ENCODE measurements at regions not wholly inside any gene's neighbourhood (a gene's known extent, or its start where the extent isn't known, plus 50 kb on each side); places are given as distances from the start of the nearest gene placed in this dataset.
"Not testable (repeated sequence)": the region's sequence is repeated elsewhere in the genome, so short reads cannot be mapped to it uniquely, and the experiment has no call there.

DNA sequence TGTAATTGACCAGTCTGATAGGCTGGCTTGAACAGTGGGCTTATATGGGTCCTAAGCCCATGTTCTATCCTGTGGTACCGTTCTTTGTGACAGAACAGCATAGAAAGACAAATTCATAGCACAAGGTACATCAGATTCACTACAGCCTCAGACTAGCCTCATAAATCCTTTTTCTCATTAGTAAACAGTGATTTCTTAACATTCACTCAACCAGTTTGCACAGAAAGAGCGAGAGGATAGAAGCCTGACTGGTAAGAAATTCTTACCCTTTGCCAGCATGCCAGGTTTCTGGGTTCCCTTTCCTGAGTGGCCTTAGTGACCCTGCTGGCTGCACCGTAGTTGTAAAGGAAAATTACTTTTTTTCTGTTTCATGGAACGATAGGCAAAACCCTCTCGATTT, 412.1 kb downstream of the SH2D4B start:
- no peak for DNase-seq (ENCODE audit: low read depth)

DNA sequence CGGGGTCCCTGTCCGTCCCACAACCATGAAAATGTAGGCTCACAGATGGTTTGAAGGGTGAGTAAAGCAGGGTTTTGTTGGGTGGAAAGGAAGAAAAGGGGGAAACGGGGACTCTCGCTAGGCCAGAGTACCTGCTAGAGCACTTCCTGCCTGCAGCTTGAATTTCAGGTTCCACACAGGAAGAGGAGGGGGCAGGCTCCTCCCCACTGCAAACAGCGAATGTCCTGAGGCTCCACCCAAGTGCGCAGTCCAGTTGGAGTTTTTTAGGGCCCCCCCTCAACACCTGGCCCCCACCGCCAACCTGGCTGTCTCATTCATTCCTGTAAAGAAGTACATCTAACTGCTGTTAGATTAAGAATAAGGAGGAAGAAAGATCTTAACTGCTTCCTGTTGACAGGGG, 414.7 kb downstream of the SH2D4B start:
- no peak for DNase-seq (ENCODE audit: low read depth)

DNA sequence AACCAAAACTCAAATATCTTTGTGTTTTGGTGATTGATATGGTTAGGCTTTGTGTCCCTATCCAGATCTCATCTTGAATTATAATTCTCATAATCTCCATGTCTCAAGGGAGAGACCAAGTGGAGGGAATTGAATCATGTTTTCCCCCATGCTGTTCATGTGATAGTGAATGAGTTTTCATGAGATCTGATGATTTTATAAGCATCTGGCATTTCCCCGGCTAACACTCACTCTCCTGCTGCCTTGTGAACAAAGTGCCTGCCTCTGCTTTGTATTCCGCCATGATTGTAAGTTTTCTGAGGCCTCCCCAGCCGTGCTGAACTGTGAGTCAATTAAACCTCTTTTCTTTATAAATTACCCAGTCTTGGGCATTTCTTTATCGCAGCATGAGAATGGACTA, 419.5 kb downstream of the SH2D4B start:
- no peak for DNase-seq (ENCODE audit: low read depth)

DNA sequence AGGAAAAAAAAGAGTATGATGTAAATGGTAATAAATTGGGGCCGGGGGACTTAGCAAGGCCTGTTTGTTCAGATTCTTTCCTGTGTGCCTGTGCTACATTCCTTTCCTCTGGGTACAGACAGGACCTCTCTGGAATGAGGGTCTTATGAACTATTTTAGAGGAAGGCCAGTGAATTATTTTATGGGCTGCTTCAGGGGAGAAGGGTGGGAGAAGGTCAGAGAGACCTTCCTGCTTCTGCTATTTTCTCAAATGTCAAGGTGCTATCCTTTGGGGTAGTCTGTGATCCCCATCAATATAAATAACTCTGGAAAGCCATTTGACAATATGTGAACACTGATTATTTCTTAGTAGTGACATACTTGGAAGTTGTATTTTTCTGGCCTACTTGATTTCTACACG, 426.5 kb downstream of the SH2D4B start:
- no peak for DNase-seq (ENCODE audit: low read depth)

DNA sequence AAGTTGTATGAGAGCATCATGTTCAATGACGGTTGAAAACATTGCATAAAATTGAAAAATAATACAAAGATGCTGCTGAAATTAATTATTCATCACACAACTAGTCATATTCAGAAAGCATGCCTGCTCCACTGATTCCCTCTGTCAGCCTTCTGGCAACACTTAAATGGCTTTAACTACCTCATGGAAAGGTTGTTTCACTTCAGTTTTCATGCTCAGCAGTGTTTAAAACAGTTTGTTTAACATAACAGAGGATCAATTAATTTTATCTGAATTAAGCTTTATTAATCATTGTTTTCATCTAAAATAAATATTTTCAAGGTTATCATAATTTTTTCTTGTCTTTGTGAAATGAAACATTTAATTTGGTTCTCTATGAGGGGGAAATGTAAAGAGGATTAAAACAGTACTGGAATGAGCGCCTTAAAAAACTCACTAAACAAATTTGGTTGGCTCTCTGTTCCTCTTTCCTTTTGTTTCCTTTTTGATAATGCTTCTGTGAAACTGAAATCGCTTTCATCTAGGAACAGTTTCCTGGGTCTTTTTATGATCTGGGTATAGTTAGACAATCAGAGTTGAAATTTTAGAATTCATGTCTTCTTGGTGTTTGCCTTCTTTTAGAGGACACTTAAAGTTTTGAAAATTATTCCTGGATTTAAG, 427.4 kb downstream of the SH2D4B start:
- DNase-seq (ENCODE audit: low read depth), result no peak

DNA sequence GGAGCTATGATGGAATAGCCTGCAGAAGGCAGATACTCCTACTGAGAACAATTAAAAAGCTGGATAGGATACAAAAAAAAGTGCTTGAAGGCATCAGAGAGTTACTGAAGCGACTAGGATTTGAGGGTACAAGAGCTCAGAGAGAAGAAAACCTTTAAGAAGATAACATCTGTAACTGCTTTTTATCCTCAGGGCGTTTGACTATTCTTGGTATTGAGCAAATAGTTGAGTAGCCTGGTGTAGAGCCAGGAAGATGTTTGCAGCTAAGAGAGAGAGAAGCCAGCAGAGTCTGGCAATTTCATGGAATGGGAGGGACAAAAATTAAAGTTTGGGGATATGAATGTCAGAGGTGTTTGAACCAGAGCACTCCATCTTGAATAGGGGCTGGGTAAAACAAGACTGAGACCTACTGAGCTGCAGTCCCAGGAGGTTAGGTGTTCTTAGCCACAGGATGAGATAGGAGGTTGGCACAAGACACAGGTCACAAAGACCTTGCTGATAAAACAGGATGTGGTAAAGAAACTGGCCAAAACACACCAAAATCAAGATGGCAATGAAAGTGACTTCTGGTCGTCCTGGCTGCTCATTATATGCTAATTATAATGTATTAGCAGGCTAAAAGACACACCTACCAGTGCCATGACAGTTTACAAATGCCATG, 428.8 kb downstream of the SH2D4B start:
- DNase-seq (ENCODE audit: low read depth), result no peak

DNA sequence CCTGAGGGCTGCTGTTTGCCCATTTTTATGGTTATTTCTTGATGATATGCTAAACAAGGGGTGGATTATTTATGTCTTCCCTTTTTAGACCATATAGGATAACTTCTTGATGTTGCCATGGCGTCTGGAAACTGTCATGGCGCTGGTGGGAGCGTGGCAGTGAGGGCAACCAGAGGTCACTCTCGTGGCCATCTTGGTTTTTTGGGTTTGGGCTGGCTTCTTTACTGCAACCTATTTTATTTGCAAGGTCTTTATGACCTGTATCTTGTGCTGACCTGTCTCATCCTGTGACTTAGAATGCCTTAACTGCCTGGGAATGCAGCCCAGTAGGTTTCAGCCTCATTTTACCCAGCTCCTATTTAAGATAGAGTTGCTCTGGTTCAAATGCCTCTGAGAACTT, 429.7 kb downstream of the SH2D4B start:
- not testable (repeated sequence) for DNase-seq (ENCODE audit: low read depth)

DNA sequence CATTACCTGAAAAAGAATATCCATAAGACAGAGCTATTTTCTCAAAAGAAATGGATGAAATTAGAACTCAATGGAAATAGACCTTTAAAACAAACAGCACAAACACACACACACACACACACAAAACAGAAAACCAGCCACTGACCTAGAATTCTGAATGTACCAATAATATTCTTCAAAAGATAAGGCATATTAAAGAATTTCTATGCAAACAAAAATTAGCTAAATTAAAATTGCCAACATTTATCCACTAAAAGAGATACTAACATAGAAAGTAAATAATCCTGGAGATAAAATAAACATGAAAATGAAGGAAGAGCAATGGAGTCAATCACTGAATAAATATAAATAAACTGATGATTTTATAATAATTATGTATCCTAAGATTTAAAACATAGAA, 431.2 kb downstream of the SH2D4B start:
- no peak for DNase-seq (ENCODE audit: low read depth)

DNA sequence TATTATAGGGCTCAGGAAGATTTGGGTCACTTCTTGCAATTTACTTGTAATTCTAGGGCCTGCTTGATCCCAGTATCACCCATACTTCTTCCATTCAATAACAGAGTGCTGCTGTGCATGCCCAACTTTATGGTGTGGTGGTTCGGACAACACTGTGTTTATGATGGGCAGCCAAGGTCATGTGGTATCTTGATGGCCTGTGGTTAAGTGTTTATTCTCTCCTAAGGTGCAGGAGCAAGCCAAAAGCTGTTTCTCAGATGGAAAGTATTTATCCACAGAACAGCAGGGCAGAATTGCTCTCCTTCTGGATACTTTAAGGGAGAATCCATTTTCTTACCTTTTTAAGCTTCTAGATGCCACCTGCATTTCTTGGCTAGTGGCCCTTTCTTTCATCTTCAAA, 433.8 kb downstream of the SH2D4B start:
- DNase-seq (ENCODE audit: low read depth), result no peak

DNA sequence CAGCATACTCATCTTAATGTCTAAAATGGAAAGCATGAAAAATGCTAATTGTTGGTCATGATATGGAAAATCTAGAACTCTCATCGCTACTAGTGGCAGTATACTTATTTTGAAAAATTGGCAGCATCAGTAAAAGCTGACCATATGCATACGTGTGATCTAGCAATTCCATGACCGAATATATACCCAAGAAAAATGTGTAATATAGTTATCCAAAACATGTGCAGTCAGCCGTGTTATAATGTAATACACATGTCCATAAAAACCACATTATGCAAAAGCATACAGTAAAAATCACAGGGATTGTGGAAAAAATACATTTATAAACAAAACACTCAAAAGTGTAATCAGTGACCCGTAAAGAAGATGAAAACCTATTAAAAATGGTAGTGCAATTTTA, 439.0 kb downstream of the SH2D4B start:
- no peak for DNase-seq (ENCODE audit: low read depth)

DNA sequence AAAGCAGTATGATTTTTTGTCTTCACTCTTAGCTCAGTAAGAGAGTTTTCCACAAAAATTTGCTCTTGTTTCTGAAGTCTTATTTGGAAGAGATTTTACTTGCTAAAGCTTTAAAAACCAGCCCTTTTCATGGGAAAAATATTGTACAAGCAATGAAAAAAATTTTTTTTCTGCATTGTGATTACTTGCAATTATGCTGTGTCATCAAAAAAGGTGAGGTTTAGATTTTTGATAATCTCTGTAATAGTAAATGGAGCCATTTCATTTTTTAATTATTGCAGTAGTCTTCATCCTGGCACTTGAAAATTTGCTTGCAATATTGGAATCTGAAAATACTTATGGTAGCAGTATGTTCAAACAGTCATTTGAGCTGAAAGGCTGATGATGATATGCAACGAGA, 447.4 kb downstream of the SH2D4B start:
- no peak for DNase-seq (ENCODE audit: low read depth)

DNA sequence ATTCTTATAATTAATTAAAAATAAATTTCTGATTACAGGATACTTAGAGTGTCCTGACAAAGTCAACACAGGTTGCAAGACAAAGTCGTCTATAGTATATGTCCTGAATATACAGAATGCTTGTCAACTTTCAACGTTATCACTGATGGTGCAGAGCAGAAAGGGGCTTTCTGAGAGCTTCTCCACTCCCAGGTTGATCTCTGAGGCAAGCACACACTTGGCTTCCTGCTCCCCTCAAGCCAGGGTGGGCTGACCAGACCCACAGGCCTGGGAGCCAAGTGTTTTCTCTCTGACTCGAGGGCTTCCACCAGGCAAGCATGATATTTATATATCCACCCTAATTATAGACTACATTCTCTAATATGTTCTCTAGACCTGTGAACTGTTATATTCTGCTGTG, 448.9 kb downstream of the SH2D4B start:
- DNase-seq (ENCODE audit: low read depth), result no peak

DNA sequence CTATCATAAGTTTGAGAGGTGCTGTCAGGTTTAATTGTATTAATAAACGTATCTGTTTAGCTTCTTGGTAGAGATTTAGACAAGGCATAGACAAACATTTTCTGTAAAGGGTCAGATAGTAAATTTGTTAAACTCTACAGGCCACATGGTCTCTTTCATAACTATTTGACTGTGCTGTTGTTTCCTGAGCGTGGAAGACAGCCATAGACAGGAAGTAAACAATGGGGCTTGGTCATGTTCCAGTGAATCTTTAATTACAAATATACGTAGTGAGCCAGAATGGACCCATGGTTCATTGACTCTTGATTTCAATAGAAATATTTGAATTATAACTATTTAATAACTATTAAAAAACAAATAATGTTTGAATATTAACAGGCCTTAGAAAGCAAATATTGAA, 451.1 kb downstream of the SH2D4B start:
- DNase-seq (ENCODE audit: low read depth), result no peak

DNA sequence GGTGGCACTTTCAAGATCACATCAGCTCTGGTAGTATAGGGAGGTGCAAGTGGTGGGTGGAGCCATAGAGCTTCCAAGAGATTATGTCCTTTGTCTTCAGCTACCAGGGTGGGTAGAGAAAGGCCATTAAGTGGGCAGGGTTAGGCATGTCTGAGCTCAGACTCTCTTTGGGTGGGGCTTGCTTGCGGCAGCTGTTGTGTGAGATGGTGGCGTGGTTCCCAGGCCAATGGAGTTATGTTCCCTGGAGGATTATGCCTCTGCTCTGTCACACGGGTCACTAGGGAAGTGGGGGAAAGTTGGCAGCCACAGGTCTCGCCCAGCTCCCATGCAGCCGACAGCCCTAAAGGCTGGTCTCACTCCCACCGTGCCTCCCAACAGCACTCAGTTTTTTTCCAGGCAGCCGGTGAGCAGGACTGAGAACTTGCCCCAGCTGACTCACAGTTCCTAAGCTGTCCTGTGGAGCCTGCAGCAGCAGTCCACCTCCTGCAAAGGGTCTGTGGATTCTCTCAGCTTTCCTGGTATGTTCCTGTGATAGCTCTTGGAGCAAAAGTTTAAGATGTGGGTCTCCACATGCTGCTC, 459.0 kb downstream of the SH2D4B start:
- DNase-seq (ENCODE audit: low read depth), result no peak

DNA sequence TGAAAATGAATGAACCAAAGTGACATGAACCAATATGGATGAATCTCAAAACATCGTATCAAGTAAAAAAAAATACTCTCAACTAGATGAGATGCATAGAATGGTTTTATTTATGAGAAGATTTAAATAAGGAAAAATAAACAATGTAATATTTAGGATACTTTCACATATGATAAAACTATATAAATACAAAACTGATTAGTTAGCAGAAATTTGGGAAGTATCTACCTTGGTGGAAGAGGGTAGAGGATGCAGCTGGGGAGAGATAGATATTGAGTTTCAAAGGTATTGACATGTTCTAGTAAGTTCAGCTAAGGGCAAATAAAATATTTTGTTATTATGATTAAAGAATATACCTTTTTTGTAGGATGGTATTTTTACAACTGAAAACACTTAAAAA, 463.1 kb downstream of the SH2D4B start:
- DNase-seq (ENCODE audit: low read depth), result no peak

DNA sequence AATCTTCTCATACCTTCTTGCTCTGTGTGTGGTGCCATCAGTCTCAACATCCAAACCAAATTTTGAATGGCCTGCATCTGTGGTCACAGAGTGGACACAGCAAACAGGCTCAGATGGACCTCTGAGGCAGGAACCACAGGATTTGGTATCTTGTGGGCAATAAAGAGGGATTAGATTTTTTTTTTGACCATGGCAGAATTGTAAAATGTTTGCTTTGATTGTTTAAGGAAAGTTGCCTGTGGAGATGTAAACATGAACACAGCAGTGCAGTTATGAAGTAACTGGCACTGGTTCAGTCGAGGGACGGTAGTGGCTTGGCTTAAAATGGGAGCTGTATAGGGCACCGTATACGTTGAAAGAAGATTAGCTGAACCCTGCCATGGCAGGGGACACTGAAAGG, 464.7 kb downstream of the SH2D4B start:
- no peak for DNase-seq (ENCODE audit: low read depth)

DNA sequence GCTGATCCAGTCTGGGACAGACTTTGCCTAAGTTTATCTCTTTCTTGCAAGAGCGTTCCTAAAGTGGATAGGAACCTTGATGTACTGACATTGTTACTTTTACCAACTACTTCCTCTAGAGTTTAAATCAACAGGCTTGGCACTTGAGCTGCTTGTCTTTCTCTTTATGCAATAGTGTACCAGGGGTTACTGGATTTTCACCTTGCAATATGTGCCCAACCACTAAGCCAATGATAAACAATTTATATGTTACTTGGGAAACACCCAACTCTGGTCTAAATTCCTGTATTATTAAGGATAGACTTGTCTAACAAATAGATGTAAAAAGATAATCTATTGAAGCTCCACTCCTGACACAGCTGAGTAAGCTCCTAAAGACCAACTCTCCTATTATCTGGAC, 470.2 kb downstream of the SH2D4B start:
- no peak for DNase-seq (ENCODE audit: low read depth)

DNA sequence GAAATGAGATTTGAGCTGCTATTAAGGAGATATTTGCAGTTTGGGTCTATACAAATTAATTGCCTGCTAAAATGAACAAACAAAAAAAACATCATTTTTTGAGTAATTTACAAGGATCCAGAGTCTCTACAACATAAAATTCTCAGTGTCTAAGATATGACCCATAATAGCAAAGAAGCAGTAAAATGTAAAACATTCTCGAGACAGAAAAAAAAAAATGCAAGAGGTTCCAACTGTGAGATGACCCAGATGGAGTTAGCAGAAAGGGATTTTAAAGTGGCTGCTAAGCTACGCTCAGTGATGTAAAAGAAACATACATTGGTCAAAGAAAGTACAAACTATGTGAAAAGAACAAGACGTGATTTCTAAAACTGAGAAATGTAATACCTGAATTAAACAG, 471.0 kb downstream of the SH2D4B start:
- DNase-seq (ENCODE audit: low read depth), result no peak

DNA sequence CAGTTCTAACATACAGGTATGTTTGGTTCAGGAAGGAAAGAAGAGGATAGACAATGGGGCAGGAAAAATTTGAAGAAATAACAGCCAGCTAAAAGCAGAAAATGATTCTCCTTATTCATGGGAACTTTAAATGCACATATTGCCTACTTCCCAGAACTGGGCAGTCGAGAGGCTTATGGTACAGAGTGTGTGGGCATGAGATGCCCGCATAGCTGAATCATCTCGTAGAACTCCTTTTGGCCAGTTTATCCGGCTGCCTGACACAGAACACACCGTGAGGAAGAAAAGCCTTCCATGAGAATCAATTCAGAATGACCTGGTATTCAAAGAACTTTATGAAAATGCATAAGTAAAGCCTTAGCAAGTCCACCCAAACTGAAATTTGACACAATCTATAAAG, 471.6 kb downstream of the SH2D4B start:
- DNase-seq (ENCODE audit: low read depth), result no peak

DNA sequence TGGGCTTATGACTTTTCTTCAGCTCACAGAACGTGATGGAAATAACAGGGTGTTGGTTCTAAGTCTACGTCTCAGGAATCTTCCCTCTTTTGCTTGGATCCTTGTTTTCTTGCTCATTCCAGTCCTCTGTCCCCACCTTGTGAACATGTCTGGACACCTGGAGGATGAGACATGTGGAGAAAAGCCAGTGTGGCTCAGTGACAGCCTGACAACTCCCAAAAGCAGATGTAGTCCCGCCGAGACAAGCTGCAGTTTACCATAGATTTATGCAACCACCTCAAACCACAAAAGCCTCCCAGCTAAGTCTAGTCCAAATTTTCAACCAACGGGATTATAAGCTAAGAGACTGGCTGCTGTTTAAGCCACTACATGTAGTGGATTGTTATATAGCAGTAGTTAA, 476.1 kb downstream of the SH2D4B start:
- DNase-seq (ENCODE audit: low read depth), result no peak

DNA sequence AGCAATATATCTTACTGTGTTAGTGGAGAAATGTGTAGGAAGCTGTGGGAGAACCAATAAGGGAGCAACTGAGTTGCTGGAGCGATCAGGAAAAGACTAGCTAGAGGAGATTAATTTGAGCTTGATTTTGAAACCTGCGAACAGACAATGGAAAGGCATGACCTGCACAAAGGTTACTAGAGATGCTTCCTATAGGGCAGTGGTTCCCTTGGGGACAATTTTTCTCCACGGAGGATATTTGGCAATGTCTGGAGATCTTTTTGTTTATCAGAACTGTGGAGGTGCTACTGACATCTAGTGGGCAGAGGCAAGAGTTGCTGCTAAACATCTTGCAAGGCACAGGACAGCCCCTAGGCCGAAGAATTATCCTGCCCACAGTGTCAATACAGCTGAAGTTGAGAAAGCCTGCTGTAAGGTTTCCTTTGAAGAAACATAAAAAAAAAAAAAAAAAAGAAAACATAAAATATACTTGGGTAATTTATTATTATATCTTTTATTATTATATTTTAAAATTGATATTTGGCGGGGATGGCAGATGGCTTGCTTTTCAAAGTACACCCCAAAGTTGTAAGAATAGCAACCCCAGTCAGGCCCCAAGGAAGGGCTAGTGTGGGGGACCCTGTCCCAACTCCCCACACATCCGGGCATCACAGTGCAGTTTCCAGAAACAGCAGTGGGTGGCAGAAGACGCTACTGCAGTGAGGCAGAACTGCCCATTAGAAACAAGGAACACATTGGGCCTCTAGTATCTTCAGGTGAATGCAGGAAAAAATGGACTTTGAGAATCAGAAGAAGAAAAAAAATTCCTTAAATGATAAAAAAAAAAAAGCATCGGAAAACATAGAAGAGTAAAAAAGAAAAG, 481.6 kb downstream of the SH2D4B start:
- DNase-seq (ENCODE audit: low read depth), result no peak

DNA sequence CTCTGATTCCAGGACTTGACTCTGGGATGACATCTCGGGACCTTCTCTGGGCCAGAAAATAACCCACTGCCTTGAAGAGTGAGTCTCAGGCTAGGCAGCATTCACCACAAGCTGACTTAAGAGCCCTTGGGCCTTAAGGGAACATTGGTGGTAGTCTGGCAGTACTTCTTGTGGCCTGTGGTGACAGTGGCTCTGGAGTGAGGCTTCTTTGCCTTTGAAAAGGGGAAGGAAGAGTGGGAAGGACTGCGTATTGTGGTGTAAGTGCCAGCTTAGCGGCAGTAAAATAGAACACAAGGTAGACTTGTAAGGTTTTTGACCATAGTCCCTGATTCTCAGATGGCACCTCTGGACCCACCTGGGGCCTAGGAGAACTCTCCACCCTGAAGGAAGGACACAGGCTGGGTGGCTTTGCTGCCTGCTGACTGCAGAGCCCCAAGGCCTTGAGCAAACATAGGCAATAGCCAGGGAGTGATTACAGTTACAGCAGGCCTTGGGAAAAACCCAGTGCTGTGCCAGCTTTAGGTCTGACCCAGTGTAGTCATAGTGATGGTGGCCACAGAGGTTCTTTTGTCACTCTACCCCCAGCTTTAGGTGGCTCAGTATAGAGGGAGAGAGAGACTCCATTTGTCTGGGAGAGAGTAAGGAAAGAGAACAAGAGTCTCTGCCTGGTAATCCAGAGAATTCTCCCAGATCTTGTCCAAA, 483.9 kb downstream of the SH2D4B start:
- DNase-seq (ENCODE audit: low read depth), result no peak

All from T-helper 22 cell (primary cell).